ENCODE measurements at regions not wholly inside any gene's neighbourhood (a gene's known extent, or its start where the extent isn't known, plus 50 kb on each side); places are given as distances from the start of the nearest gene placed in this dataset.

DNA sequence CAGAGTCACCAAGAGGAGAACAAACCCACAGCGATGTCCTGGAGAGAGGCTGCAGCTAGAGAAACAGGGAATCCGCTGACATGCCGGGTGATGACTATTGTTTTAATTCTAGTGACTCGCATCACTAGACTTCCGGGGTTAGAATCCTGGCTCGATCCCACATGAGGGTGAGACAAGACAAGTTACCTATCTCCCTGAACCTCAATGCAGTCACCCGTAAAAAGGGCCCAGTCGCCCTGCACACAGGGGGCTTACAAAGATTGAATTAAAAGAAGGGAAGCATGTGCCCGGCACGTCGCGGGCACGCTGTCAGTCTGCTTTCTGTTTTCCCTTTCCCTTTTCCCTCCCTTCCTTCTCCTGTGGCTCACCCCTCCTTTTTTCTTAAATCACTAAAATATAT lies 212.9 kb upstream of the FOXF1 start:
- Histone ChIP-seq H2AFZ (ENCODE audit: low read depth, low read length, poor library complexity, severe bottlenecking) (no peak overlapping the region), H3K79me2 (ENCODE audit: insufficient read depth, low read length) (no peaks in the 10 kb centered on the region)
- no TSS peak for BruUV-seq (replicated peaks)

DNA sequence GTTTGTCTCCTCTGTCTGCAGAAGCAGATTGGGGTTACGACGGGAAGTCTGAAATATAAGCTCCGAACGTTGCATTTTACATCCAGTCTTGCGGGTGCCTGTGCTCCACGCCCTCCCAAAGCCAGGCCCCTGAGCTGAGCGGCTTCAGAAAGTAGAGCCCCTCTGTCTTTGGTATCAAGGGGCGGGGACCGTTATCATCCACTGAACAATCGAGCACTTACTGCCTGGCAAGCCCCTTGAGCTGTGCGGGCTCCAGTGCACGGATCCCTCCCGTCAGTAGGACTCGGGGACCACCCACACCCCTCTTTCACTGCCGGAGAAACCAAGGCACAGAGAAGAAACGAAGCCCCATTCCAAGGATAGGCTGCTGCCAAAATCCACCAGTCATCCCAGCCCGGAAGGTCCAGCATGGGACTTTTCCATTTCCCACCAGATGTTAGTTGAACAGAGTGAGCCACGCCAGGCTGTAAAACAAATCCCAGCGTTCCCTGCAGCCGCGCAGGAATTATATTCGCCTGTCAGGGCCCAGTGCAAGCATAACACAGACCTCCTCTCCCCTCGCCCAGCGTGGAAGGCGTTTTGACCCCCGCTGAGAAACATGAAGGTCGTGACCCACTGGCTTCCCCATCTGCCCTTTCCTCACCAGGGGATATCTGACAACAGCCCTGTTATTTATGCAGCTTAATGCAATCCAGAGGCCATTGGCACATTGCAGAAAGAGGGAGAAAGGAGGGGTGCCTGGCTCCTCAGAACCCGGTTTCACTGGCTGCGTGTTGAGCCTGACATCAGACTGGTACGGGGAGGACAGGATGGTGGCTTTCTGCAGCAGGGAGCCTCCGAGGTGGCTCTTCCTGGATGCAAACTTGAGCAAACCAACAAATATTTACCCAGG lies 212.2 kb upstream of the FOXF1 start:
- H4K20me1 ChIP-seq (ENCODE audit: insufficient read depth), result no peaks in the 10 kb centered on the region
- H3K4me3 ChIP-seq (replicated peaks in 1 of 2; ENCODE audit: low read depth in 1 of 2, low read length in 2 of 2), result no peak overlapping the region
- H3K9me3 ChIP-seq (ENCODE audit: control insufficient read depth in 1 of 2, insufficient read depth in 1 of 2, low read depth in 1 of 2, low read length in 2 of 2), result no peaks in the 10 kb centered on the region
- ATAC-seq (no peak), DNase-seq (ENCODE audit: low read depth, low spot score) (no peak)
- ChIA-PET POLR2A (no interaction called here), RAD21 (ENCODE audit: low non-redundant PET in 1 of 2, low total read pairs in 2 of 2, uncharacterized antibody in 2 of 2, unreplicated experiment in 2 of 2) (no interaction called here), CTCF (interaction anchor here (1.4 kb wide), 1 partner anchor 46 kb away, joined by 4 read pairs; no protein-coding TSS in a partner anchor)
- no peak overlapping the region for H2AFZ ChIP-seq (ENCODE audit: low read depth, low read length, poor library complexity, severe bottlenecking)
- no peaks in the 10 kb centered on the region for H3K4me1 ChIP-seq (ENCODE audit: control insufficient read depth in 1 of 2, insufficient read depth in 2 of 2, low read length in 2 of 2)
- peaks cover 45% of the 10 kb centered on the region for H3K27me3 ChIP-seq (ENCODE audit: insufficient read depth, low read length)
- H3K79me2 ChIP-seq (ENCODE audit: insufficient read depth, low read length), result no peaks in the 10 kb centered on the region
- no peak overlapping the region for H3K27ac ChIP-seq (ENCODE audit: low read depth, low read length)
- no peaks in the 10 kb centered on the region for H3K9me2 ChIP-seq (ENCODE audit: insufficient read depth)
- no TSS peak for BruUV-seq (replicated peaks)
- no peak overlapping the region for H3K9ac ChIP-seq (ENCODE audit: low read length)
- H3K4me2 ChIP-seq (ENCODE audit: low read length), result no peak overlapping the region
- no peak for TF ChIP-seq ELF1 (IDR thresholded peaks at IDR 0.05; ENCODE audit: borderline replicate concordance, low read depth)
- TF ChIP-seq JUND (IDR thresholded peaks at IDR 0.05), result no peak
- H3K36me3 ChIP-seq (ENCODE audit: control insufficient read depth in 1 of 2, insufficient read depth in 2 of 2, low read length in 2 of 2), result no peaks in the 10 kb centered on the region
- intact Hi-C loops (cut with micrococcal nuclease), result no loop called here

More for the DNA sequence above, 212.9 kb upstream of the FOXF1 start:
- intact Hi-C loops (cut with micrococcal nuclease), result no loop called here
- Histone ChIP-seq H3K27ac (ENCODE audit: low read depth, low read length) (no peak overlapping the region), H3K4me2 (ENCODE audit: low read length) (no peak overlapping the region), H4K20me1 (ENCODE audit: insufficient read depth) (no peaks in the 10 kb centered on the region), H3K27me3 (ENCODE audit: insufficient read depth, low read length) (peaks cover 52% of the 10 kb centered on the region), H3K9me2 (ENCODE audit: insufficient read depth) (no peaks in the 10 kb centered on the region), H3K4me1 (ENCODE audit: control insufficient read depth in 1 of 2, insufficient read depth in 2 of 2, low read length in 2 of 2) (no peaks in the 10 kb centered on the region), H3K9ac (ENCODE audit: low read length) (no peak overlapping the region), H3K36me3 (ENCODE audit: control insufficient read depth in 1 of 2, insufficient read depth in 2 of 2, low read length in 2 of 2) (no peaks in the 10 kb centered on the region), H3K9me3 (ENCODE audit: control insufficient read depth in 1 of 2, insufficient read depth in 1 of 2, low read depth in 1 of 2, low read length in 2 of 2) (no peaks in the 10 kb centered on the region), H3K4me3 (replicated peaks in 1 of 2; ENCODE audit: low read depth in 1 of 2, low read length in 2 of 2) (no peak overlapping the region)
- POLR2A ChIA-PET, result no interaction called here
- ATAC-seq, result no peak
- DNase-seq (ENCODE audit: low read depth, low spot score), result no peak
- no peak for TF ChIP-seq SRF (IDR thresholded peaks at IDR 0.05; ENCODE audit: low read depth)
- no peak for TF ChIP-seq CBX3 (IDR thresholded peaks at IDR 0.05; ENCODE audit: low read depth)
- no peak for TF ChIP-seq TCF7L2 (IDR thresholded peaks at IDR 0.05; ENCODE audit: borderline replicate concordance, extremely low read depth, insufficient read depth, insufficient read length)
- TF ChIP-seq POLR2AphosphoS5 (IDR thresholded peaks at IDR 0.05; ENCODE audit: low read depth, low read length), result no peak
- RAD21 ChIA-PET (ENCODE audit: low non-redundant PET in 1 of 2, low total read pairs in 2 of 2, uncharacterized antibody in 2 of 2, unreplicated experiment in 2 of 2), result no interaction called here
- CTCF ChIA-PET, result no interaction called here
